ENCODE measurements at regions not wholly inside any gene's neighbourhood (a gene's known extent, or its start where the extent isn't known, plus 50 kb on each side); places are given as distances from the start of the nearest gene placed in this dataset.
"Not testable (repeated sequence)": the region's sequence is repeated elsewhere in the genome, so short reads cannot be mapped to it uniquely, and the experiment has no call there.

- H3K79me2 ChIP-seq, H3K4me3 ChIP-seq: not testable (repeated sequence)
Observed at GRCh38 chr16:46396883-46397270, 224.3 kb downstream of the SHCBP1 start.

GRCh38 chr16:46396131-46396882 lies 224.9 kb downstream of the SHCBP1 start:
- peak; percentile 49 for DNase-seq (ENCODE audit: low spot score)
- not testable (repeated sequence) for H3K36me3 ChIP-seq (replicated peaks; ENCODE audit: insufficient read depth, low read depth); H3K4me2 ChIP-seq; H3K9me2 ChIP-seq (replicated peaks; ENCODE audit: insufficient read depth); H3K4me1 ChIP-seq (ENCODE audit: insufficient read depth); H3K4me3 ChIP-seq; H2AFZ ChIP-seq; H3K27ac ChIP-seq; H3K27me3 ChIP-seq; H3K79me2 ChIP-seq; H4K20me1 ChIP-seq (ENCODE audit: insufficient read depth, poor library complexity, severe bottlenecking); H3K9me3 ChIP-seq (ENCODE audit: low read depth)
- WGBS (ENCODE audit: low lambda C conversion rate, missing lambda C conversion rate): 81% methylated on average over 31 of the region's 31 CpGs

More at GRCh38 chr16:46396883-46397270, 224.3 kb downstream of the SHCBP1 start:
- DNase-seq (ENCODE audit: low spot score); H3K27ac ChIP-seq; H3K9me3 ChIP-seq (ENCODE audit: low read depth); H3K4me2 ChIP-seq; H2AFZ ChIP-seq; H3K9me2 ChIP-seq (replicated peaks; ENCODE audit: insufficient read depth); H3K4me1 ChIP-seq (ENCODE audit: insufficient read depth); H3K27me3 ChIP-seq; H4K20me1 ChIP-seq (ENCODE audit: insufficient read depth, poor library complexity, severe bottlenecking); H3K36me3 ChIP-seq (replicated peaks; ENCODE audit: insufficient read depth, low read depth): not testable (repeated sequence)
- WGBS (ENCODE audit: low lambda C conversion rate, missing lambda C conversion rate): 76% methylated on average over 17 of the region's 18 CpGs

GRCh38 chr16:46395391-46395921 lies 225.7 kb downstream of the SHCBP1 start:
- H2AFZ ChIP-seq; H3K4me1 ChIP-seq (ENCODE audit: insufficient read depth); H3K4me3 ChIP-seq; H3K9me3 ChIP-seq (ENCODE audit: low read depth); H3K9me2 ChIP-seq (replicated peaks; ENCODE audit: insufficient read depth); H3K36me3 ChIP-seq (replicated peaks; ENCODE audit: insufficient read depth, low read depth); H3K27ac ChIP-seq; H3K27me3 ChIP-seq; H3K4me2 ChIP-seq; H3K79me2 ChIP-seq; H4K20me1 ChIP-seq (ENCODE audit: insufficient read depth, poor library complexity, severe bottlenecking): not testable (repeated sequence)
- DNase-seq (ENCODE audit: low spot score): peak; percentile 54
- WGBS (ENCODE audit: low lambda C conversion rate, missing lambda C conversion rate): 84% methylated on average over 23 of the region's 23 CpGs

GRCh38 chr16:46394963-46395362 lies 226.2 kb downstream of the SHCBP1 start:
- not testable (repeated sequence) for DNase-seq (ENCODE audit: low spot score); H2AFZ ChIP-seq; H3K4me1 ChIP-seq (ENCODE audit: insufficient read depth); H3K4me3 ChIP-seq; H3K79me2 ChIP-seq; H3K4me2 ChIP-seq; H3K9me3 ChIP-seq (ENCODE audit: low read depth); H3K9me2 ChIP-seq (replicated peaks; ENCODE audit: insufficient read depth); H4K20me1 ChIP-seq (ENCODE audit: insufficient read depth, poor library complexity, severe bottlenecking); H3K27me3 ChIP-seq; H3K27ac ChIP-seq; H3K36me3 ChIP-seq (replicated peaks; ENCODE audit: insufficient read depth, low read depth)
- WGBS (ENCODE audit: low lambda C conversion rate, missing lambda C conversion rate): 85% methylated on average over 17 of the region's 17 CpGs

GRCh38 chr16:46394149-46394548 lies 227.0 kb downstream of the SHCBP1 start:
- H3K79me2 ChIP-seq; H3K9me2 ChIP-seq (replicated peaks; ENCODE audit: insufficient read depth); H3K36me3 ChIP-seq (replicated peaks; ENCODE audit: insufficient read depth, low read depth); H3K4me3 ChIP-seq; H3K27ac ChIP-seq; DNase-seq (ENCODE audit: low spot score); H3K4me1 ChIP-seq (ENCODE audit: insufficient read depth); H2AFZ ChIP-seq; H4K20me1 ChIP-seq (ENCODE audit: insufficient read depth, poor library complexity, severe bottlenecking); H3K4me2 ChIP-seq; H3K27me3 ChIP-seq: not testable (repeated sequence)
- peaks cover 11% of the 10 kb centered on the region for H3K9me3 ChIP-seq (ENCODE audit: low read depth)
- 81% methylated on average over 18 of the region's 18 CpGs for WGBS (ENCODE audit: low lambda C conversion rate, missing lambda C conversion rate)

- not testable (repeated sequence) for H2AFZ ChIP-seq; H3K79me2 ChIP-seq; H3K27ac ChIP-seq; H4K20me1 ChIP-seq (ENCODE audit: insufficient read depth, poor library complexity, severe bottlenecking); H3K4me1 ChIP-seq (ENCODE audit: insufficient read depth); H3K36me3 ChIP-seq (replicated peaks; ENCODE audit: insufficient read depth, low read depth); H3K9me2 ChIP-seq (replicated peaks; ENCODE audit: insufficient read depth); H3K4me3 ChIP-seq; H3K27me3 ChIP-seq; H3K4me2 ChIP-seq
- 81% methylated on average over 24 of the region's 26 CpGs for WGBS (ENCODE audit: low lambda C conversion rate, missing lambda C conversion rate)
- H3K9me3 ChIP-seq (ENCODE audit: low read depth): peaks cover 11% of the 10 kb centered on the region
- peak; percentile 73 for DNase-seq (ENCODE audit: low spot score)
Observed at GRCh38 chr16:46392930-46393722, 228.1 kb downstream of the SHCBP1 start.

GRCh38 chr16:46390660-46391462 lies 230.3 kb downstream of the SHCBP1 start:
- not testable (repeated sequence) for H2AFZ ChIP-seq; H3K4me3 ChIP-seq; H3K4me2 ChIP-seq; H3K27ac ChIP-seq; H3K4me1 ChIP-seq (ENCODE audit: insufficient read depth); H3K79me2 ChIP-seq; H3K27me3 ChIP-seq
- Histone ChIP-seq H3K9me3 (ENCODE audit: low read depth) (peaks cover 21% of the 10 kb centered on the region), H3K9me2 (replicated peaks; ENCODE audit: insufficient read depth) (peaks cover 19% of the 10 kb centered on the region), H3K36me3 (replicated peaks; ENCODE audit: insufficient read depth, low read depth) (peaks cover 19% of the 10 kb centered on the region), H4K20me1 (ENCODE audit: insufficient read depth, poor library complexity, severe bottlenecking) (peaks cover 13% of the 10 kb centered on the region)
- peak; percentile 67 for DNase-seq (ENCODE audit: low spot score)
- 81% methylated on average over 29 of the region's 29 CpGs for WGBS (ENCODE audit: low lambda C conversion rate, missing lambda C conversion rate)

- H3K9me3 ChIP-seq (ENCODE audit: low read depth): peaks cover 15% of the 10 kb centered on the region
- not testable (repeated sequence) for H3K79me2 ChIP-seq; H3K27ac ChIP-seq; H3K4me1 ChIP-seq (ENCODE audit: insufficient read depth); H3K4me2 ChIP-seq; H2AFZ ChIP-seq; H3K27me3 ChIP-seq
- peaks cover 15% of the 10 kb centered on the region for H3K9me2 ChIP-seq (replicated peaks; ENCODE audit: insufficient read depth)
- peak overlapping the region; percentile 0 for H3K4me3 ChIP-seq
- 80% methylated on average over 20 of the region's 20 CpGs for WGBS (ENCODE audit: low lambda C conversion rate, missing lambda C conversion rate)
- H3K36me3 ChIP-seq (replicated peaks; ENCODE audit: insufficient read depth, low read depth): peaks cover 15% of the 10 kb centered on the region
- DNase-seq (ENCODE audit: low spot score): peak; percentile 98
- peaks cover 13% of the 10 kb centered on the region for H4K20me1 ChIP-seq (ENCODE audit: insufficient read depth, poor library complexity, severe bottlenecking)
Observed at GRCh38 chr16:46389561-46390041, 231.6 kb downstream of the SHCBP1 start.

All from hepatocyte (in vitro differentiated cells).